ENCODE measurements at regions not wholly inside any gene's neighbourhood (a gene's known extent, or its start where the extent isn't known, plus 50 kb on each side); places are given as distances from the start of the nearest gene placed in this dataset.

DNA sequence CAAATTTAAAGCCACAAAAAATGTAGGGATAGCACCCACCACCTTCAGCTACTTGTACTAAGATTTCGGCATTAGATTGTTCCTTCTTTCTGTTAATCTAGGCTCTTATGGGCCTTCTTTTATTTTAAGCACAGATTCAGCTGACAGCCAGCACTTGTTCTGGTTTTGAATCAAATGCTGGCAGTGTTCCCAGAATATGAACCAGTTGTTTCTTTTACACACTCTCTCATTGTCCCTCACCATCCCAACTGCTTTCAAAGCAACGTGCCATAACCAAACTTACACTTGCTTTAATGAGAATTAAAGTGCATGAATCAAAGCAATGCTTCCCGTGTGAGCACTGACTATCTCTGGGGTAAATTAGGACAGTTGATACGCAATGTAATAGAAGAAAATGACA is 744.5 kb upstream of the FAM241A start (continued):
- no peak for TF ChIP-seq MGA (IDR thresholded peaks at IDR 0.05)
